ENCODE measurements at regions not wholly inside any gene's neighbourhood (a gene's known extent, or its start where the extent isn't known, plus 50 kb on each side); places are given as distances from the start of the nearest gene placed in this dataset.

- no peak for TF ChIP-seq CTCF (IDR thresholded peaks at IDR 0.05; ENCODE audit: extremely low read depth, insufficient read depth, missing control alignments)
- in situ Hi-C loops (cut with MboI; ENCODE audit: low pct_unique_long_range_greater_than_20kb, low sequenced_read_pairs, unreplicated experiment) = no loop called here
- DNase-seq (ENCODE audit: low spot score) = no peak
Observed at GRCh38 chr2:195016841-195017240, 640.2 kb upstream of the SLC39A10 start.

DNA sequence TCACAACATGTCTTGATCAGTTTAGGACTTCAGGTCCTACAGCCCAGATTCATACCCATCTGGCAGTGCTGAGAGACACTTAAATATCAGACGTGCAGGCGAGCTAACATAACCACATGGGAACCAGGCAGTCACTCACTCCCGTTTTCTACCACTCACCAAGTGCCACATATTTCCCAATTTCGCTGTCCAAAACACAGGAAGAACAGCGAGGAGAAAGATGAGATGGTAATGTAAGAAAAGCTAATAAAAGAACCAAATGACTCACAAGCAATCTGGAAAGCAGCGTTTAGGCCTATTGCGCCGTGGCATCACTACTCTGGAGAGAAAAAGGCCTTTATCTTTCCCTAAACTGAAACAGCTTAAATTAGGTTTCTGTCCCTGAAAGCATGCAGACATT, 647.8 kb upstream of the SLC39A10 start:
- no peak for DNase-seq (ENCODE audit: low spot score)

DNA sequence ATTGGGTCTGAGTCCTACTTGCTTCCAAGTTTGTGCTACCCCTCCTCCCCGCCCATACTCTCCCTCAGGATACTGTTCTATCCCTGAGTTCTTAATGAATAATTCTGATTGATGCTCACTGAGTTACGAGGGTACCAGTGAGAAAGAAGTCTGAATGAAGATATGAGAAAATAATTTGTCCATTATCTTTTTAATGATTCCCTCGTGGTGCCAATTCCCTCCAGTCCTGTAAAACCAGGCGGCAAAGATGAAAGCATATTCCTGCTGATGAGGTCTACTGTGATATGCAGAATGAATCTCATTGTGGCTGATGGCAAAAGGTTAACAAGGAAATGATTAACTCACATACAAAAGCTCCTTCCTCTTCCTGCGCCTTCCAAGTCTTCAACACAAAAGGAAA, 650.2 kb upstream of the SLC39A10 start:
- no peak for TF ChIP-seq CTCF (IDR thresholded peaks at IDR 0.05; ENCODE audit: extremely low read depth, insufficient read depth, missing control alignments)
- in situ Hi-C loops (cut with MboI; ENCODE audit: low pct_unique_long_range_greater_than_20kb, low sequenced_read_pairs, unreplicated experiment) = no loop called here

More for the DNA sequence above, 647.8 kb upstream of the SLC39A10 start:
- no peak for TF ChIP-seq CTCF (IDR thresholded peaks at IDR 0.05; ENCODE audit: extremely low read depth, insufficient read depth, missing control alignments)
- in situ Hi-C loops (cut with MboI; ENCODE audit: low pct_unique_long_range_greater_than_20kb, low sequenced_read_pairs, unreplicated experiment) = no loop called here

GRCh38 chr2:195003881-195004471, 653.0 kb upstream of the SLC39A10 start:
- TF ChIP-seq CTCF (IDR thresholded peaks at IDR 0.05; ENCODE audit: extremely low read depth, insufficient read depth, missing control alignments) = no peak
- no peak for DNase-seq (ENCODE audit: low spot score)
- in situ Hi-C loops (cut with MboI; ENCODE audit: low pct_unique_long_range_greater_than_20kb, low sequenced_read_pairs, unreplicated experiment) = no loop called here

More for the DNA sequence above, 650.2 kb upstream of the SLC39A10 start:
- DNase-seq (ENCODE audit: low spot score) = no peak

- in situ Hi-C loops (cut with MboI; ENCODE audit: low pct_unique_long_range_greater_than_20kb, low sequenced_read_pairs, unreplicated experiment) = no loop called here
- no peak for TF ChIP-seq CTCF (IDR thresholded peaks at IDR 0.05; ENCODE audit: extremely low read depth, insufficient read depth, missing control alignments)
- DNase-seq (ENCODE audit: low spot score) = no peak
Observed at GRCh38 chr2:195001924-195002323, 655.1 kb upstream of the SLC39A10 start.

GRCh38 chr2:194999771-195000170, 657.3 kb upstream of the SLC39A10 start:
- no peak for TF ChIP-seq CTCF (IDR thresholded peaks at IDR 0.05; ENCODE audit: extremely low read depth, insufficient read depth, missing control alignments)
- in situ Hi-C loops (cut with MboI; ENCODE audit: low pct_unique_long_range_greater_than_20kb, low sequenced_read_pairs, unreplicated experiment) = no loop called here
- no peak for DNase-seq (ENCODE audit: low spot score)
